ENCODE measurements at regions not wholly inside any gene's neighbourhood (a gene's known extent, or its start where the extent isn't known, plus 50 kb on each side); places are given as distances from the start of the nearest gene placed in this dataset.
"Not testable (repeated sequence)": the region's sequence is repeated elsewhere in the genome, so short reads cannot be mapped to it uniquely, and the experiment has no call there.

DNA sequence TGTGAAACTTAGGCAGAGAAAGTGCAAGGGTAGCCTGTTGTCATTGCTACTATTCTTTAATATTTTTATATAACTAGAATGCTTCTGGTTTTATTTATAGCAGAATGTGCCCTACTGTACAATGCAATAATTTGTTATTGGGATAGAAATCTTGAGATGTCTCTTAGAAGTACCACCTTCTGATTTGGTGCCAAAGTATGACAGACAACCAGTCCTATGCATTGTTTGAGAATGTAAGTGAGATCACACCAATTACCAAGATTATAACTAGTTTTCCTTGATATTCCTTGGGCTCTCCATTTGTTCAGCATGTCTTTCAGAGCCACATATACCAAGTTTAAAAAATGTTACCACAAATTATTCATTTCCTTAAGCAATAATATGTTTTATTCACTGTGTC lies 399.7 kb downstream of the CPS1 start:
- DNase-seq: no peak

DNA sequence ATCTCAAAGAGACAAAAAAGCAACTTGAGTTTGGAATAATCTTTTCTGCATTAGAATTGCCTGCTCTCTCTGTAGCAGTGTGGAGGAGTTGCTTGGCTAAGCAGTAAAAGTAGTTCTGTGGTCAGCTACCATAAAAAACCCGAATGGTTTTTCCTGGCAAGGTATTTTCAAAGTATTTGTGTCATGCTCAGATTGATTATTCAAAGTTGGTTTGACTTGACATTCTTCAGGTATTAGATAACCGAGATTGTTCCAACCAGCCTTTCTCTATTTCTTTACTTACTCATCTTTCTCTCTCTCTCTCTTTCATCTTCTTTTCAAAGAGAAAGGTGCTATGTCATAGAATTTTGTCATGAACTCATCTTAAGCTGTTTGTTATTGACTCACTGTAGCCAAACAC lies 404.9 kb downstream of the CPS1 start:
- DNase-seq: no peak

DNA sequence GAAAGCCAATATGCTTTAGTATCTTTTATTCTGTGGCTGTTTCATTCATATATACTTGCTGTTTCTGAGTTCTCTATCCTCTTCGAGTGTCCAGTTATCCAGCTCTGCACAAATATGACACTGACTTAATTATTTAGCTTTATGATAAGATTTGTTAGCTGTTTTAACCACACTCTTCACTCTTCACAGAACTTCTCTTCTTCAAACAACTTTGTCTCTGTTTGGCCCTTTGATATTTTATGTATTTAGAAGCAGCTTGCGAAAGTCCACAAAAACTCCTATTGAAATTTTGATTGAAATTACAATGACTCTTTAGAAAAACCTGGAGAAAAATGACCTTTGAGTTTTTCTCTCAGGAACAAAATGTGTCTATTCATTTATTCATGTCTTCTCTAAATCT lies 407.0 kb downstream of the CPS1 start:
- DNase-seq: no peak

DNA sequence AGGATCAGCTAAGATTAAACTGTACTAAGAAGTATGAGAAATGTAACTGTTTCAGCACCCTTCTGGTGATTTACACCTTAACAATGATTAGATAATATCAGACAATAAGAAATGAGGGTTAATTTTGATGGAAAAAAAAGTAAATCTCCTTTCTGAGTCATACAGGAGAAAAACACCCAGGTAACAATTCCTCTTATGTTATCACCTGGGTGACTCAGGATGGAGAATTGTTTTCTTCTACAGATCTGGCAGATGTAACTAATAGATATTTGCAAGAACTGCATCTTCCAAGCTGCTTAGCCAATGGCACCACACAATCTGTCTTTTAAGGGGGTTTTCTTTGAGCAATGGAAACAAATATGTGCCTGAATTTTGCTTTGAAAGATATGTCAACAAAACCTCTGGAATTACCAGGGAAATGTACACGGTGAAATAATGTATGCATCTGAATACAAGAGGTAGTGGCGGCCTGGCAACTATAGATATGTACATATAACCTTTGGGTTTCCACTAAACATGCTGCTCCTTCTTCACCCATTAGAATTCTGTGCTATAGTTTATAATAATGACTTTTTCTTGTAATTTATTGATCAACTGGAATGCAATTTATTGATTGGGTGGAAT lies 407.9 kb downstream of the CPS1 start:
- DNase-seq: no peak

DNA sequence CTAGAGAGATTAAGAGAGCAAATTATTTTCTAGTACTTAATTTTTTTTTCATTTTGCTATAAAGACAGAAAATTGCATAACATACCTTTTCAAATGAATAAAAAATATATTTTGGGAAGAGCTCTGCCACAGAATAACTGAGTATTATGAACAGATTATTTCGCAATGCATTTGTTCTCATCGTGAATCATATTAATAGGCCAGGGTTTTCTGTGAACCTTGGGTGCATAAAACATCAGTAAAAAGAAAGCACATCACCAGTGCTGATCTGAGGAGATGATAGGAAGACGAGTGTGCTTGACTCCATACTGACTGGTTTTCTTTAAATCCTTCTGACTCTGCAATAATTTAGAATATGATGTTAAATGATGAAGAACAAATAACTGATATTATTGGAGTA lies 409.1 kb downstream of the CPS1 start:
- no peak for DNase-seq

DNA sequence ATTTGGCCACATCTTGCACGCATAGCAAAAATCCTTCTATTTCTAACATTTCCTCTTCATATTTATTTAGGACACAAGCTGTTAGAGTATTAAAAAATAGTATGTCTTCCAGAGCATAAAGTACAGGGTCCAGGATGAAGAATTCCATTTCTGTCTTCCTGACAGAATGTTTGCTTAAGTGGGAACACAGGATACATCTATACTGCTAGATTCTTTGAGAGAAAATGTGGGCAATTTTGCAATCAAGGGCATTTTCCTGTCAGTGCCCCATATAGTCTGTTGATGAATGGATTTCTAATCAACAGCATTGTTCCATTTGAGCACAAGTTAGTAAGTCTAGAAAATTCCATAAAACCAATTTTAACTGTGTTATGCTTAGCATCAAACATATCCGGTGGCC lies 409.9 kb downstream of the CPS1 start:
- DNase-seq: no peak

DNA sequence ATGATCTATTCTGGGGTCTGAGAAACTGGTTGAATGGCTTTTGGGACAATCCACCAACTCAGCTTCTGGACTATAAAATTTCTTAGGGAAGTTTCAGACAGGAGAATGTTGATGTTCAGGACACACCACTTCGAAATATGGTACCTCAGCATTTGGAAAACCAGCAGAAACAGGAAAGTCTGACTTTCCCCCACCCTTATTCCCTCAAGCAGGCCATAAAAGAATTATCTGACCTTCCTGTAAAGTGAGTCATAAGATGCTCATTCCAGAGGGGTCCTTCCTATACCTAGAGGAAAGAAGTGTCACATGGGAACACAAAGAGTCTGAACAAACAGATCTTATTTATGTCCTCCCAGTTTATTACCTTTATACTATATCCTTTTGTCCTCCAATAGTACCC lies 415.0 kb downstream of the CPS1 start:
- DNase-seq: no peak

DNA sequence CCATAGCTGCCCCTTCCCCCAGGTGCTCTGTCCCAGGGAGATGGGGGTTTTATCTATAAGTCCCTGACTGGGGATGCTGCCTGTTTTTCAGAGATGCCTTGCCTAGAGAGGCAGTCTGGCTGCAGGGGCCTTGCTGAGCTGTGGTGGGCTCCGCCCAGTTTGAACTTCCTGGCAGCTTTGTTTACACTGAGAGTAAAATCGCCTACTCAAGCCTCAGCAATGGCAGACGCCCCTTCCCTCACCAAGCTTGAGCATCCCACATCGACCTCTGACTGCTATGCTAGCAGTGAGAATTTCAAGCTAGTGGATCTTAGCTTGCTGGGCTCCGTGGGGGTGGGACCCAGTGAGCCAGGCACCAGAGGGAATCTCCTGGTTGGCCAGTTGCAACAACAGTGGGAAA lies 430.4 kb downstream of the CPS1 start:
- not testable (repeated sequence) for DNase-seq

DNA sequence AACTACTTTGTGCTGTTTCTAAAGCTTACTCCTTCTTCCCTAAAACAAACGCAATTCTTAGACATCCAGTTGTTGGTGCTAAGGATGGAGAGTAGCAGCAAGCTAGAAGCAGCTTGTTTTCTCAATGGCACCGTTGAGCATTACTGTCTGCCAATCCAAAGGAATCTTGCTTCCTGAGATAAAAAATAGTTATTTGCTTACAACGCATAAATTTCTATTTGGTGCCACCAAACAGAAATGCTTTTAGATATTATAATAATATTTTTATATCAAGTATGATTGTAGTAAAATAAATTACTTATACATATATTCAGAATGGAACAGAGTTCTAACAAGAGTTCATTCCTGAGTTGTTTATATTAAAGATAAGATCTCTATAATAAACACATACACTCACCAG lies 434.7 kb downstream of the CPS1 start:
- no peak for DNase-seq

DNA sequence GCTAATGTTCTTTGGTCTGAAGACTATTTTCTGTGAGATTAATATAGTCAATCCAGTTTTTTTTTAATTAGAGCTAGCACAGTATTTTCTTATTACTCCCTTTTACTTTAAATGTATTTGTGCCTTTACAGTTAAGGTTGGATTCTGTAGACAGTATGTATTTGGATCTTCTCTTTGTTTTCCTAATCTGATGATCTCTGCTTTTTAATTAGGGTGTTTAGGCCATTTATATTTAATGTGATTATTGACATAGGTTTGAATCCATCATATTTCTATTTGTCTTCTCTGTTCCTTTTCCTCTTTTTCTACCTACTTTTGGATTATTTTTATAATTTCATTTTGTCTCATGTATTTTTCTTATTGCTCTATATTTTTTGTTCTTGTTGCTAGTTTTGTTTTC lies 437.7 kb downstream of the CPS1 start:
- no peak for DNase-seq

DNA sequence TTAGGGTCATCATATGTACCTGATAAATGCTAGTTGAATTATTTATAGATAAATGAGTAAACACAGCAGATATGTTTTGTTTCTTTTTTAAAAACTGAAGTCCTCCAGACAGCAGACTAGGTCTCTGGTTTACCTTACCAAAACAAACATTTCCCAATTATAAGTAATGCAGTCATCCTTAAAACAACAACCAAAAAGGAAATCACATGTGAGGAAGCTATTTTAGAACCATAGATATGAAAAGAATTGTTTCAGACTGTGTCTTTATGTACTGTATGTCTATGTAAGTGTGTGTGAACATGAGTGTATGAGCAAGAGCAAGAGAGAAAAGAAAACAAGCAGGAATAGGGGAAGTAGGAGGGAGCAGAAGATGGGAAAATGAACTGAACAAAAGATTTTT lies 441.0 kb downstream of the CPS1 start:
- DNase-seq: no peak

DNA sequence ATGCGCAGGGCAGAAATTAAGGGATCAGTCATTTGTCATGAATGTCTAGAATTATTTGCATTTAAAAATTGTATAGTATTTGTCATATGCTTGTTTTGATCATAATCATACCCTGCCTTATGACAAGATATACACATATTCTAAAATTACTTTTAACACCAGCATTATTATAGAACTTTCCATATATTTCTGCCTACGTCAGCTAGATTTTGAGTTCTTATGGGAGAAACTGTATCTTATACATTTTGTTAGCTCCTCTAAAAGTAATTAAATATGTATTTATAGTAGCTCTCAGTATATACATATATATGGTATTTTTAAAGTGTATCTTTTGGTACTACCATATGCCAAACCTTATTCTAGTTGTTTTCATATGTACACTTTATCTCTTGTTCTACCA lies 441.9 kb downstream of the CPS1 start:
- DNase-seq: no peak

DNA sequence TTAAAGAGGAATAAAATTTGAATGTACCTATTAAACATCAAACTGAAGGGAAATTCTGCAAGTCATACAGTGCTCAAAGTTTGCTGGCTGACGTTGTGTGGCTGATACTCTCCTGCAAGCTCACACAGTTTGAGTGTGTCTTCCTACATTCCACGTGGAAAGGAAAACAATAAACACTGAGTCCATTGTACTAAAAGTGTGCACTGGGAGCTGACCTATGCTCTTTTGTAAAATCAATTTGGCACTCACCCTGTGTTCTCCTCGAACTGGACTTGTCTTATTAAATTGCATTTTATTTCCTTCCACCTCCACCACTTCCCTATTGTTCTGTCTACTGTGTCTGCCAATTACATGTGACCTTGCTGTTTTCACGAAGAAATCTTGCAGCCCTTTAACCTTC lies 458.0 kb downstream of the CPS1 start:
- peak in 1 of 3 donors; percentile 12 for DNase-seq

DNA sequence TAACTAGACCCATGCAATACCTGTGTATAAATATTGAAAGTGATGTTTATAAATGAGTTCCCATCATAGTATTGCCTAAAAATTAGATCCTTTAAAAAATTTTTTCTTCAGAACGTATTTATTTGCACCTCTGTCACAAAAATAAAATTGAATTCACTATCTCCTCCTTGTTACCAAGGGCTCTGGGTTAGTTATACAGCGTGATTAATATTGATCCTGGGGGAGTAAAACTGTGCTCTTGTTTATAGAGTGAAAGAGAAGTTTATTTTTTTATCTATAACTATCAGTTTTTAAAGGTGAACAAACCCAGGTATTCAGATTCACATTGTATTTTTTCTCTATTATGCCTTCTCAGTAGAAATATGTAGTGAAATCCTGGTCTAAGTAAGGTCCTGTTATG lies 458.5 kb downstream of the CPS1 start:
- DNase-seq: no peak

DNA sequence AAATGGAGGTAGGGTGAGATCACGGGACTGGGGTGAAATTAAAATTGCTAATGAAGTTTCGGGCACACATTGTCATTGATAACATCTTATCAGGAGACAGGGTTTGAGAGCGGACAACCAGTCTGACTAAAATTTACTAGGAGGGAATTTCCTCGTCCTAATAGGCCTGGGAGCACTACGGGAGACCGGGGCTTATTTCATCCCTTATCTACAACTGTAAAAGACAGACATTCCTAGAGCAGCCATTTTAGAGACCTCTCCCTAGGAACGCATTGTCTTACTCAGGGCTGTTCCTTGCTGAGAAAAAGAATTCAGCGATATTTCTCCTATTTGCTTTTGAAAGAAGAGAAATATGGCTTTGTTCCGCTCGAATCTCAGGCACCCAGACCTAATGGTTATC lies 468.7 kb downstream of the CPS1 start:
- not testable (repeated sequence) for DNase-seq

DNA sequence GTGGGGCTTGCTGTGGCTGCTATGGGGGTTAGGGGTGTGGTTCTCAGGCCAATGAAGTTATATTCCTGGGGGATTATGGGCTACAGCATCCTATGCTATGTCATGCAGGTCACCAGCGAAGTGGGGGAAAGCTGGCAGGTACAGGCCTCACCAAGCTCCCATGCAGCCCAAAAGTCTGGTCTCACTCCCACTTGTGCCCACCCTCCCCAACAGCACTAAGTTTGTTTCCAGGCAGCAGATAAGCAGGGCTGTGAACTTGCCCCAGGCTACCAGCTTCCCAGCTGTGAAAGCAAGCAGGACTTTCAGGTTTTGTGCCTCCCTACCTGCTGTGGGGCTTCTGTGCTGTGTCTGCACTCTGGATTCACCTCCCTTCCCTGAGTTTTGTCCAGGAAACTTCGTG lies 469.7 kb downstream of the CPS1 start:
- DNase-seq: no peak

DNA sequence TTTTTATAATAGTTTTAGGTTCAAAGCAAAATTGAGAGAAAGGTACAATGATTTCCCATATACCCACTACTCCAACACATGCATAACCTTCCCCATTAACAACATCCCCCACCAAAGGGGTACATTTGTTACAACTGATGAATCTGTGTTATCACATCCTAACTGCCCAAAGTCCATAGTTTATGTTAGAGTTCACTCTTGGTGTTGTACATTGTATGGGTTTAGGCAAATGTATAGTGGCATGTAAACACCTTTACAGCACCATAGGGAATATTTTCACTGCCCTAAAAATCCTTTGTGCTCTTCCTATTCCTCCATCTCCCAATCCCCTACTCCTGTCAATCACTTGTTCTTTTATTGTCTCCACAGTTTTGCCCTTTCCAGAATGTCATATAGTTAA lies 471.6 kb downstream of the CPS1 start:
- no peak for DNase-seq

DNA sequence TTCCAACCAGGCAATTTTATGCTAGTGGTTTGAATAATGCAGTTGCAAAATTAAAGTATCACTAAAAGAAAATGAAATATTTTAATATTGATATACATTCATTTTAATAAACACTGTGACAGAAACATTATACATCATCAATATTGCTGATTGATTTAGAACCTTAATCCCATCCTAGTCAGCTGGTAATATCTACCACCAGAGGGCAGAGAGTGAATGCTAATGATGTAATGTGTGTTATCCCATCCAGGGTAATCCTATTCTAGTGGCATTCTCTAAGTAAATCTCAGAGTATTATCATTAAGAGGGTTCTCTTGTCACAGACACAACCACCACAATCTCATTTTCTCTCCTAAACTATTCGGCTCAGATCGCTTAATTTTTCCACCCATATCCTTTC lies 477.4 kb downstream of the CPS1 start:
- peak in 2 of 3 donors; percentile 1 to 9 for DNase-seq

DNA sequence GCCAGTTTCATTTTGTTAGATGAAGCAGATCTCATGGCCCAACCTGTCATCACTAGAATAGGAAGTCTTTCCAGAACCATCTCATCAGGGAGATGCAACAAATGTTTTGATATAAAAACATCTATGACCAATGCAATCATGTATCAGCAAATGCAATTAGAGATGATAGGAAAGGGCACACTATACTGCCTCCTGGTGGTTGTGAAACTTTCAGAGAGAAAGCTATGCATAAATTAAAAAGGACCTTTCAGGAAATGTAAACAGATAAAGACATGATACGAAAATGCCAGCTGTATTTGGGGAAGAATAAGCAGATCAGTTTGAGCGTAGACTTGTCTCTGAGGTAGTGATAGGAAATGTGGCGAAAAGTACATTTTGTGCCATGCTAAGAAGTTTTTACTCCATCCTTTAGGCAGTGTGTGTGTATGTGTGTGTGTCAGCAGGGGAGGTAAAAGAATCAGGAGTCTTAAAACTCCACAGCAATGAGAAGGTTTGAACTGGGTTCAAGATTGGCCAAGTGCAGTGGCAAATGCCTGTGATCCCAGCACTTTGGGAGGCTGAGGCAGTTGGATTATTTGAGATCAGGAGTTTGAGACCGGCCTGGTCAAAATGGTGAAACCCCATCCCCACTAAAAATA lies 479.3 kb downstream of the CPS1 start:
- DNase-seq: peak in 2 of 3 donors; percentile 1 to 20

DNA sequence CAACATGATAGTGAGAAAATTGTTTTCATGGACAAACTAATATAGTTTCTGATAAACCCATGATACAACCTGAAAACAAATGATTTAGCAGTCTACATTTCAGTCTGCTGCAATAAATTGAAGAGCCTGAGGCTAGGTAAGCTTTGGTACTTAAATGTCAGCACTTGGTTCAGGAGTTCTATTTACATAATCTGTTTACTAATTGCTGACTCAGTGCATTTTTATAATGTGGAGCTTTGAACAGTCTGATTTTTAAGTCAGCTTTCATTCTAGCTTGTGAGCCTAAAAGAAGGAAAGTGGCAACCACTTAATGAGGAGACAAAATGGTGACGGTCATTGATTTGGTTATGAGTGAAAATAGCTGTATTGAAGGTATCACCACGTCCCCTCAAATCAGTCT lies 488.6 kb downstream of the CPS1 start:
- DNase-seq: no peak

DNA sequence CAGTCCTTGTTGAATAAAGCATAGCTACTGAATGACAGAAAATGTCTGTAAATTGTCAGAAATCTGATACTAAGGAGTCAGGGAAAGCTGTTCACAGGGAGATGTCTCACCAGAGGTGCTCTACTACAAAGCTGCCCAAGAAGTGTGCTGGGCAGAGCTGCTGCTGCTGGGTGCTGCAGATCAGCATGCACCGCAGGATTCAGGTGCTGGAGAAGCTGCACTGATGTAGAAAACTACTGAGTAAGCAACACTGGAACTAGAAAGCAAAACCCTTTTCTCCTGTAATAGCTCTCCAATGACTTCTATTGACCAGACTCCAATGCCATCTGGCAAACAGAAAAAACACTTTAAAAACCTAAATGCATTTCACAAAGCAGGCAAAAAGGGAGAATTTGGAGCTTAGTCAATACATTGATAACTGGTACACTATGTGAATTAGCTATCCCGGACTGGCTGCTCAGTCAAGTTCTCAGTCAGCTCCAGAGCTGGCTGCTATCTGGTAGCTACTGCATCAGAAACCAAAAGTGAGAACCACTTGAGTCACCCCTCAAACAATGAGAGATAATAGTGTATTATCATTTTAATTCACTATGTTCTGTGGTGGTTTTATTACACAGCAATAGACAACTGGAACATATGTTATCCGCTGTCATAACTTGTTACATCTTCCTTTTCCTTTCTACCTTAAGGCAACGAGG lies 493.1 kb downstream of the CPS1 start:
- DNase-seq: no peak

DNA sequence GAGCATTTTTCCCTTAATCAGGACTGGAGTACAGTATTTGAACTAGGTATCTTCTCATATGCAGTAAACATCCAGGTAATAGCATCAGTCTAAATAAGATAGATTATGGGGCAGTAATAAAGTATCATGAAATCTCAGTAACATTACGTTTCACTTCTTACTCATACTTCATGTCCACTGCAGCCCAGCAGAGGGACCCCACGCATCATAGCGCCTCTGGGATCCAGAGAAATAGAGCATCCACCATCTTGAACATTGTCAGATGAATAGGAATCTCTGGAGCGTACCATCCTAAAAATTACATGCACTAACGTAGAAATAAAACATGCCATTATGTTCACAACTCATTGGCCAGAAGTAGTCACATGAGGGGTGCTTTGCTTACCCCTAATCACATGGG lies 499.0 kb downstream of the CPS1 start:
- no peak for DNase-seq

DNA sequence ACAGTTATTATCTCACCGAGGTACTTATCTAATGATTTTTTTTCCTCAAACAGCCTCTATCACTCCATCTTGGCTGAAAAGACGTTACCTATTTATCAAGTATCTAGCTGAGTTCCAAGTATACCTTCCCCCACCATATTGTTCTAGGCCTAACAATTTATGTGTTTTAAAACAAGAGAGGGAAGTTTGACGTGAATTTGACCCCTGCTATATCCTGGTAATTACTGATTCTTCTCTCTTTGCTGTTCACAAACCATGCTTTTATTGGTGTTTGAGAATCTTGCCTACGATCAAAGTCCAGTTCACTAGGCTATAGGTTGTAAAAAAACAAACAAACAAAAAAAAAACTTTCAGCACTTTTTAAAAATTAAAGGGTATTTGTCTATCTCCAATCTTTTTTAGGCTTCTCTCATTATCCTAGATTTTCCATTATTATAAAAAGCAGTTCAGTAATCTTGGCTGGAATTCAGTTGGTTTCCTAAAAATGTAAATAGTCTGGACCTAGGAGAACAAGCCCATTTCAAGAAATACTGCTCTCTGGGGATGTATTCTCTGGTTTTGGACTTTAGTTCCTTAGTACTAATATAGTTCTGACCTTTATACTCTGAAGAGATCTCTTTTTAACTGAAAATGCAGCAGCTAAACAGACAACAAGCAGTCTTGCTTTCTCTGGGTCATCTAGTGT lies 505.4 kb downstream of the CPS1 start:
- DNase-seq: peak; percentile 15 to 67 (median 19)

Data from muscle of back (tissue), 3 donors.